ENCODE measurements at regions not wholly inside any gene's neighbourhood (a gene's known extent, or its start where the extent isn't known, plus 50 kb on each side); places are given as distances from the start of the nearest gene placed in this dataset.
"Not testable (repeated sequence)": the region's sequence is repeated elsewhere in the genome, so short reads cannot be mapped to it uniquely, and the experiment has no call there.

- DNase-seq = no peak
Observed at GRCh38 chr13:86848716-86849115, 822.5 kb upstream of the SLITRK5 start.

- no peak for DNase-seq
Observed at GRCh38 chr13:86856991-86857390, 814.2 kb upstream of the SLITRK5 start.

- DNase-seq = no peak
Observed at GRCh38 chr13:86858216-86858615, 813.0 kb upstream of the SLITRK5 start.

GRCh38 chr13:86862137-86862536, 809.0 kb upstream of the SLITRK5 start:
- DNase-seq = no peak

- DNase-seq = no peak
Observed at GRCh38 chr13:86864376-86864775, 806.8 kb upstream of the SLITRK5 start.

- peak in 1 of 51 donors; percentile 13 for DNase-seq
Observed at GRCh38 chr13:86870444-86870843, 800.7 kb upstream of the SLITRK5 start.

- no peak for DNase-seq
Observed at GRCh38 chr13:86877441-86877840, 793.7 kb upstream of the SLITRK5 start.

- DNase-seq = no peak
Observed at GRCh38 chr13:86878781-86879180, 792.4 kb upstream of the SLITRK5 start.

- no peak for DNase-seq
Observed at GRCh38 chr13:86881390-86881789, 789.8 kb upstream of the SLITRK5 start.

- no peak for DNase-seq
Observed at GRCh38 chr13:86882107-86882506, 789.1 kb upstream of the SLITRK5 start.

- no peak for DNase-seq
Observed at GRCh38 chr13:86882835-86883234, 788.3 kb upstream of the SLITRK5 start.

- DNase-seq = no peak
Observed at GRCh38 chr13:86892330-86892729, 778.8 kb upstream of the SLITRK5 start.

GRCh38 chr13:86900906-86901305, 770.3 kb upstream of the SLITRK5 start:
- no peak for DNase-seq

GRCh38 chr13:86906127-86906874, 764.9 kb upstream of the SLITRK5 start:
- DNase-seq = no peak

- DNase-seq = no peak
Observed at GRCh38 chr13:86907156-86907555, 764.0 kb upstream of the SLITRK5 start.

- DNase-seq = no peak
Observed at GRCh38 chr13:86909318-86909717, 761.9 kb upstream of the SLITRK5 start.

- no peak for DNase-seq
Observed at GRCh38 chr13:86914757-86915156, 756.4 kb upstream of the SLITRK5 start.

- DNase-seq = not testable (repeated sequence)
Observed at GRCh38 chr13:86917438-86917837, 753.7 kb upstream of the SLITRK5 start.

GRCh38 chr13:86918682-86919081, 752.5 kb upstream of the SLITRK5 start:
- DNase-seq = no peak

- no peak for DNase-seq
Observed at GRCh38 chr13:86920961-86921360, 750.2 kb upstream of the SLITRK5 start.

- no peak for DNase-seq
Observed at GRCh38 chr13:86922936-86923335, 748.2 kb upstream of the SLITRK5 start.

- not testable (repeated sequence) for DNase-seq
Observed at GRCh38 chr13:86926916-86927315, 744.3 kb upstream of the SLITRK5 start.

GRCh38 chr13:86932776-86933334, 738.3 kb upstream of the SLITRK5 start:
- DNase-seq = no peak

- DNase-seq = no peak
Observed at GRCh38 chr13:86933676-86934075, 737.5 kb upstream of the SLITRK5 start.
